ENCODE measurements at regions not wholly inside any gene's neighbourhood (a gene's known extent, or its start where the extent isn't known, plus 50 kb on each side); places are given as distances from the start of the nearest gene placed in this dataset.
"Not testable (repeated sequence)": the region's sequence is repeated elsewhere in the genome, so short reads cannot be mapped to it uniquely, and the experiment has no call there.

- no peak for DNase-seq
These were observed 159.3 kb upstream of the DAPK1 start for GRCh38 chr9:87338088-87338989.

GRCh38 chr9:87340391-87340790, 157.3 kb upstream of the DAPK1 start:
- no peak for DNase-seq

GRCh38 chr9:87342743-87343142, 154.9 kb upstream of the DAPK1 start:
- no peak for DNase-seq

- no peak for DNase-seq
These were observed 153.7 kb upstream of the DAPK1 start for GRCh38 chr9:87343816-87344430.

- no peak for DNase-seq
These were observed 151.5 kb upstream of the DAPK1 start for GRCh38 chr9:87346061-87346665.

GRCh38 chr9:87350915-87351314, 146.8 kb upstream of the DAPK1 start:
- no peak for DNase-seq

- no peak for DNase-seq
These were observed 144.4 kb upstream of the DAPK1 start for GRCh38 chr9:87353301-87353700.

GRCh38 chr9:87354147-87354546, 143.5 kb upstream of the DAPK1 start:
- DNase-seq: no peak

- DNase-seq: no peak
These were observed 140.1 kb upstream of the DAPK1 start for GRCh38 chr9:87357600-87357999.

GRCh38 chr9:87359264-87359663, 138.4 kb upstream of the DAPK1 start:
- no peak for DNase-seq

GRCh38 chr9:87359958-87360601, 137.6 kb upstream of the DAPK1 start:
- no peak for DNase-seq

- no peak for DNase-seq
These were observed 127.5 kb upstream of the DAPK1 start for GRCh38 chr9:87370049-87370685.

- no peak for DNase-seq
These were observed 125.8 kb upstream of the DAPK1 start for GRCh38 chr9:87371795-87372355.

GRCh38 chr9:87372356-87372851, 125.3 kb upstream of the DAPK1 start:
- DNase-seq: no peak

GRCh38 chr9:87374023-87374919, 123.4 kb upstream of the DAPK1 start:
- not testable (repeated sequence) for DNase-seq

GRCh38 chr9:87375397-87376073, 122.1 kb upstream of the DAPK1 start:
- no peak for DNase-seq

GRCh38 chr9:87378676-87379075, 119.0 kb upstream of the DAPK1 start:
- no peak for DNase-seq

GRCh38 chr9:87379300-87379699, 118.4 kb upstream of the DAPK1 start:
- no peak for DNase-seq

GRCh38 chr9:87381050-87381711, 116.5 kb upstream of the DAPK1 start:
- no peak for DNase-seq

GRCh38 chr9:87381746-87382145, 115.9 kb upstream of the DAPK1 start:
- DNase-seq: no peak
